Liver (tissue), 7 donors: ENCODE measurements at regions not wholly inside any gene's neighbourhood (a gene's known extent, or its start where the extent isn't known, plus 50 kb on each side); places are given as distances from the start of the nearest gene placed in this dataset.
"Not testable (repeated sequence)": the region's sequence is repeated elsewhere in the genome, so short reads cannot be mapped to it uniquely, and the experiment has no call there.

Experiments
- DNase-seq: peaks from one replicate; pipeline ENCODE4 v3.0.0-alpha.2; 2017; ENCODE audit warnings: low spot score
- H3K27ac ChIP-seq, 2 donors: one replicate each; pipeline ENCODE4 v1.7.0; 2013; ENCODE audit warnings: inconsistent platforms in 2 of 2, low read length in 2 of 2, control low read depth in 1 of 2, low read depth in 1 of 2, mild to moderate bottlenecking in 1 of 2
- H3K27me3 ChIP-seq, 4 donors: one replicate each; pipeline versions ENCODE4 v1.6.1 to v1.7.0; 2013; ENCODE audit warnings: low read length in 3 of 4, inconsistent platforms in 1 of 4, mild to moderate bottlenecking in 1 of 4, moderate library complexity in 1 of 4; ENCODE audit not compliant: control insufficient read depth in 4 of 4, insufficient read depth in 4 of 4
- H3K36me3 ChIP-seq, 4 donors: one replicate each; pipeline versions ENCODE4 v1.6.1 to v1.7.0; 2013; ENCODE audit warnings: low read length in 3 of 4, mild to moderate bottlenecking in 3 of 4, low read depth in 1 of 4, moderate library complexity in 1 of 4; ENCODE audit not compliant: control insufficient read depth in 4 of 4, insufficient read depth in 3 of 4
- H3K4me1 ChIP-seq, 4 donors: one replicate each; pipeline versions ENCODE4 v1.6.1 to v1.7.0; 2013; ENCODE audit warnings: low read length in 3 of 4, mild to moderate bottlenecking in 3 of 4, moderate library complexity in 1 of 4; ENCODE audit not compliant: control insufficient read depth in 4 of 4, insufficient read depth in 4 of 4
- H3K4me3 ChIP-seq, 3 donors: one replicate each; pipeline versions ENCODE4 v1.6.1 to v1.7.0; 2013; ENCODE audit warnings: low read length in 3 of 3, control low read depth in 1 of 3, low read depth in 1 of 3, mild to moderate bottlenecking in 1 of 3
- H3K9ac ChIP-seq, 2 donors: one replicate each; pipeline ENCODE4 v1.7.0; 2013; ENCODE audit warnings: low read length in 2 of 2, mild to moderate bottlenecking in 2 of 2, moderate library complexity in 2 of 2, control low read depth in 1 of 2, low read depth in 1 of 2
- H3K9me3 ChIP-seq, 4 donors: one replicate each; pipeline versions ENCODE4 v1.6.1 to v1.7.0; 2013; ENCODE audit warnings: low read length in 3 of 4; ENCODE audit not compliant: control insufficient read depth in 4 of 4
- FOXA2 ChIP-seq: IDR thresholded peaks from 2 replicates; pipeline ENCODE4 v1.6.1; 2016; ENCODE audit warnings: antibody characterized with exemption
- GABPA ChIP-seq, 2 donors: IDR thresholded peaks in 1 of 2; conservative IDR thresholded peaks in 1 of 2; 2 replicates each; pipeline ENCODE4 v1.6.1; 2016; ENCODE audit warnings: antibody characterized with exemption in 2 of 2, mild to moderate bottlenecking in 1 of 2, moderate library complexity in 1 of 2
- HNF4G ChIP-seq: IDR thresholded peaks from 2 replicates; pipeline ENCODE4 v1.6.1; 2016; ENCODE audit warnings: antibody characterized with exemption
- NR2F2 ChIP-seq: IDR thresholded peaks from 2 replicates; pipeline ENCODE4 v1.6.1; 2016; ENCODE audit warnings: antibody characterized with exemption
- RAD21 ChIP-seq, 2 donors: IDR thresholded peaks; 2 replicates each; pipeline ENCODE4 v1.6.1; 2016; ENCODE audit warnings: antibody characterized with exemption in 2 of 2, mild to moderate bottlenecking in 2 of 2
- RXRA ChIP-seq, 2 donors: IDR thresholded peaks; 2 replicates each; pipeline ENCODE4 v1.6.1; 2017 to 2018; ENCODE audit warnings: antibody characterized with exemption in 2 of 2, mild to moderate bottlenecking in 1 of 2
- SP1 ChIP-seq: IDR thresholded peaks from 2 replicates; pipeline ENCODE4 v1.6.1; 2018; ENCODE audit warnings: antibody characterized with exemption, mild to moderate bottlenecking
- TAF1 ChIP-seq: conservative IDR thresholded peaks from 2 replicates; pipeline ENCODE4 v1.6.1; 2016; ENCODE audit warnings: antibody characterized with exemption, mild to moderate bottlenecking
- WGBS: extraction: QIAGEN DNeasy Blood & Tissue Kit; methylation state at CpG from one replicate; pipeline ENCODE4 v1.1.7; 2013; 5-methylcytosine and 5-hydroxymethylcytosine counted together
- TF ChIP-seq, protein P1 (sequence below): IDR thresholded peaks from 2 replicates; pipeline ENCODE4 v1.6.1; 2016; ENCODE audit warnings: antibody characterized with exemption, mild to moderate bottlenecking
- donor health status: healthy.
- donor health status: healthy.
- donor health status: healthy.
- donor health status: healthy.

DNA sequence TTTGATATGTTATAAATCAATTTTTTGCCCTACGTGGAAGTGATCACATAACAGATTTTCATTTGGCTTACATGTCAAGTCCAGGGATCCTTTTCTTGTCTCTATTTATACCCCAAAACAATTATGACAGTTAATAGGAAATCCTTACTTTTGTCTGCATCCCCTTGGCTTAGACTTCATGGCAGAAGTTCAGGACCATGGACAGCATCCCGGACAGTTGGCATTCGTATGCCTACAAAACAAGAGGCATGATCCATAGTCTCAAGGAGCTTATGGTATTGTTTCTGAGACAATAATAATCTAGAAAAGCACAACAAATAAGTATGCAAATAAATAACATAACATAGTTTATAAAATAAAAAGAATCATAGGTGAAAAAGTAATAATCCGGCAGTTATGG lies 214.3 kb upstream of the GRIA1 start:
- H3K4me1 ChIP-seq = no peaks in the 10 kb centered on the region
- 40% methylated on average over 4 of the region's 4 CpGs for WGBS
- H3K36me3 ChIP-seq = no peaks in the 10 kb centered on the region
- no peak overlapping the region for H3K27ac ChIP-seq
- H3K27me3 ChIP-seq = peaks cover 0 to 4% (median 0%) of the 10 kb centered on the region in 4 donors
- H3K9me3 ChIP-seq = no peaks in the 10 kb centered on the region
- DNase-seq = no peak
- no peak overlapping the region for H3K4me3 ChIP-seq
- no peak overlapping the region for H3K9ac ChIP-seq
- TF ChIP-seq, protein P1, sequence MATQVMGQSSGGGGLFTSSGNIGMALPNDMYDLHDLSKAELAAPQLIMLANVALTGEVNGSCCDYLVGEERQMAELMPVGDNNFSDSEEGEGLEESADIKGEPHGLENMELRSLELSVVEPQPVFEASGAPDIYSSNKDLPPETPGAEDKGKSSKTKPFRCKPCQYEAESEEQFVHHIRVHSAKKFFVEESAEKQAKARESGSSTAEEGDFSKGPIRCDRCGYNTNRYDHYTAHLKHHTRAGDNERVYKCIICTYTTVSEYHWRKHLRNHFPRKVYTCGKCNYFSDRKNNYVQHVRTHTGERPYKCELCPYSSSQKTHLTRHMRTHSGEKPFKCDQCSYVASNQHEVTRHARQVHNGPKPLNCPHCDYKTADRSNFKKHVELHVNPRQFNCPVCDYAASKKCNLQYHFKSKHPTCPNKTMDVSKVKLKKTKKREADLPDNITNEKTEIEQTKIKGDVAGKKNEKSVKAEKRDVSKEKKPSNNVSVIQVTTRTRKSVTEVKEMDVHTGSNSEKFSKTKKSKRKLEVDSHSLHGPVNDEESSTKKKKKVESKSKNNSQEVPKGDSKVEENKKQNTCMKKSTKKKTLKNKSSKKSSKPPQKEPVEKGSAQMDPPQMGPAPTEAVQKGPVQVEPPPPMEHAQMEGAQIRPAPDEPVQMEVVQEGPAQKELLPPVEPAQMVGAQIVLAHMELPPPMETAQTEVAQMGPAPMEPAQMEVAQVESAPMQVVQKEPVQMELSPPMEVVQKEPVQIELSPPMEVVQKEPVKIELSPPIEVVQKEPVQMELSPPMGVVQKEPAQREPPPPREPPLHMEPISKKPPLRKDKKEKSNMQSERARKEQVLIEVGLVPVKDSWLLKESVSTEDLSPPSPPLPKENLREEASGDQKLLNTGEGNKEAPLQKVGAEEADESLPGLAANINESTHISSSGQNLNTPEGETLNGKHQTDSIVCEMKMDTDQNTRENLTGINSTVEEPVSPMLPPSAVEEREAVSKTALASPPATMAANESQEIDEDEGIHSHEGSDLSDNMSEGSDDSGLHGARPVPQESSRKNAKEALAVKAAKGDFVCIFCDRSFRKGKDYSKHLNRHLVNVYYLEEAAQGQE = peak; percentile 99
- no peak for TF ChIP-seq HNF4G

DNA sequence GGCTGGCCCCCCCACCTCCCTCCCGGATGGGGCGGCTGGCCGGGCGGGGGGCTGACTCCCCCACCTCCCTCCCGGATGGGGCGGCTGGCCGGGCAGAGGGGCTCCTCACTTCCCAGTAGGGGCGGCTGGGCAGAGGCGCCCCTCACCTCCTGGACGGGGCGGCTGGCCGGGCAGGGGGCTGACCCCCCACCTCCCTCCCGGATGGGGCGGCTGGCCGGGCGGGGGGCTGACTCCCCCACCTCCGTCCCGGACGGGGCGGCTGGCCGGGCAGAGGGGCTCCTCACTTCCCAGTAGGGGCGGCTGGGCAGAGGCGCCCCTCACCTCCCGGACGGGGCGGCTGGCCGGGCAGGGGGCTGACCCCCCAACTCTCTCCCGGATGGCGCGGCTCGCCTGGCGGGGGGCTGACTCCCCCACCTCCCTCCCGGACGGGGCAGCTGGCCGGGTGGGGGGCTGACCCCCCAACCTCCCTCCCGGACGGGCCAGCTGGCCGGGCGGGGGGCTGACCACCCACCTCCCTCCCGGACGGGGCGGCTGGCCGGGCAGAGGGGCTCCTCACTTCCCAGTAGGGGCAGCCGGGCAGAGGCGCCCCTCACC lies 194.1 kb upstream of the GRIA1 start:
- not testable (repeated sequence) for H3K27ac ChIP-seq, DNase-seq, H3K36me3 ChIP-seq, H3K9me3 ChIP-seq, H3K27me3 ChIP-seq, H3K4me1 ChIP-seq, H3K9ac ChIP-seq, H3K4me3 ChIP-seq
- 89% methylated on average over 43 of the region's 45 CpGs for WGBS

DNA sequence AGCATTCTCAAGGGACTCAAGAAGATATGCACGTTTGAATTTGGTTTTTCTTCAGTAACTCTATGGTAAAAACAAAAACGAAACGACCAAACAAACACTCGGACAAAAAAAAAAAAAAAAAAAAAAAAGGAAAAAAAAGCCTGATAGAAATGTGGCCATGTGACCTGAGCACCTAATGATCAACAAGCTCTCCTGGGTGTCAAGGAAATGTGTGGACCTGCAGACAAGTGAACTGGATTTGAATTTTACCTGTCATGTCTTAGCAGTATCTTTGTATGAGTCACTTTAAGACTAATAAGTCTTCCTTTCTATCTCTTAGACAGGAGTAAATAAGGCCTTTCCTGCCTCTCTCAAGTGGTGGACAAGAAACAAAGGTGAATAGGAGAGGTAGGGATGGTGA lies 190.6 kb upstream of the GRIA1 start:
- Histone ChIP-seq H3K4me1 (no peaks in the 10 kb centered on the region), H3K27me3 (no peaks in the 10 kb centered on the region), H3K9me3 (no peaks in the 10 kb centered on the region), H3K27ac (no peak overlapping the region), H3K4me3 (no peak overlapping the region), H3K9ac (no peak overlapping the region), H3K36me3 (no peaks in the 10 kb centered on the region)
- no peak for DNase-seq
- TF ChIP-seq NR2F2 (no peak), FOXA2 (no peak), RAD21 (IDR thresholded peaks at IDR 0.05) (no peak), SP1 (no peak), GABPA (IDR thresholded peaks at IDR 0.05 in 1 of 2, conservative IDR thresholded peaks at IDR 0.05 in 1 of 2) (no peak), TAF1 (no peak), HNF4G (no peak), RXRA (IDR thresholded peaks at IDR 0.05) (no peak)
- TF ChIP-seq, protein P1 = no peak
- WGBS = 52% methylated on average over 4 of the region's 4 CpGs
